ENCODE measurements at regions not wholly inside any gene's neighbourhood (a gene's known extent, or its start where the extent isn't known, plus 50 kb on each side); places are given as distances from the start of the nearest gene placed in this dataset.

DNA sequence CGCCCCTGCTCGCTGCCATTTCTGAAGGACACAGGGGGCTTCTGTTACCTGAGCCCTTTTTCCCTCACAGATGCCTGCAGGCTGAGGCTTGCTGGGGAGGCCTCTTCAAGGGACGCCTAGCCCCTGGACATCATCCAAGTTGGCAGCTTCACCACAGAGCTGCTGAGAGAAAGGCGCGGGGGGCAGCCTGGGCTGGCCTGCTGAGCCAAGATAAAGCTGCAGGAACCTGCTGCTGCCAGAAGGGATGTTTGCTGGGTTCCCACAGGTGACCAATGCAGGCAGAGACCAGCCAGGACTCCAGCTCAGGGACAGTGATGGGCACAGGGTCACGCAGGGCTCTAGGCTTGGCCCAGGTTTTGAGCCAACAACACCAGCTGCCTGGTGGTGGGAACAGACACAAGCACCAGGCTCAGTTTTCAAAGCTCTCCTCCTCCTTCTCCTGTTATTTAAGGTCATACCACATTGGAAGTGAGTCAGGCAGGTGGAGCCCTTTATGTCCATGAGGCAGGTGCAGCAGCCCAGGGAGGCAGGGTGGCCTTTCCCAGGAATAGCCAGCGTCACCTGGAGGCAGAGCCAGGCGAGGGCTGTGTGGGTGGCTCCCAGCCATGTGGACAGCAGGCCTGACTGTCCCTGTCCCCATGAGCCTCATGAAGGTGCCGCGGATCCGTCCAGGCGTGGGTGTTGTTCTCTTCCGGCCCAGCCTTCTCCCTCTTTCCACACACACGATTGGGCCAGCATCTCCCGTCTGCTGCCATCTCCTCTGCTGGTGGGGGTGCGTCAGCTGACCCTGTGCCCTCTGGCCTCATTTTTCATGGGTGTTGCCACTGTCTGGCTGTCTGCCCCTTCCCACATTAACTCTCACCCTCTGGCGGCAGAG, 515.5 kb upstream of the MYT1L start (continued):
- no peak for TF ChIP-seq KDM1A (IDR thresholded peaks at IDR 0.05; ENCODE audit: borderline replicate concordance, low read length)
- TF ChIP-seq, protein P1, sequence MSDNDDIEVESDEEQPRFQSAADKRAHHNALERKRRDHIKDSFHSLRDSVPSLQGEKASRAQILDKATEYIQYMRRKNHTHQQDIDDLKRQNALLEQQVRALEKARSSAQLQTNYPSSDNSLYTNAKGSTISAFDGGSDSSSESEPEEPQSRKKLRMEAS (IDR thresholded peaks at IDR 0.05): no peak
- TF ChIP-seq JUND (IDR thresholded peaks at IDR 0.05; ENCODE audit: low read length): no peak
- TF ChIP-seq TEAD4 (IDR thresholded peaks at IDR 0.05; ENCODE audit: low read depth, low read length): no peak

Data from H1 (cell line).